Colon (tissue), 2 donors: ENCODE measurements at regions not wholly inside any gene's neighbourhood (a gene's known extent, or its start where the extent isn't known, plus 50 kb on each side); places are given as distances from the start of the nearest gene placed in this dataset.

Experiments
- FAIRE-seq: peaks from 2 replicates; lab custom pipeline; 2012; peaks lifted over from hg19 to GRCh38; lab: Jason Lieb, UNC
- donor health status: control.
- donor health status: control.

GRCh38 chr18:72181241-72181764, 362.8 kb downstream of the CBLN2 start:
- FAIRE-seq: no peak

- FAIRE-seq: no peak
Measured at GRCh38 chr18:72180689-72181088, 363.5 kb downstream of the CBLN2 start.

- no peak for FAIRE-seq
Measured at GRCh38 chr18:72174972-72175649, 369.0 kb downstream of the CBLN2 start.

- no peak for FAIRE-seq
Measured at GRCh38 chr18:72171596-72171995, 372.5 kb downstream of the CBLN2 start.

- FAIRE-seq: no peak
Measured at GRCh38 chr18:72161691-72162090, 382.5 kb downstream of the CBLN2 start.

GRCh38 chr18:72160510-72161445, 383.4 kb downstream of the CBLN2 start:
- FAIRE-seq: no peak

GRCh38 chr18:72155327-72155726, 388.8 kb downstream of the CBLN2 start:
- no peak for FAIRE-seq

- FAIRE-seq: no peak
Measured at GRCh38 chr18:72154926-72155325, 389.2 kb downstream of the CBLN2 start.

- no peak for FAIRE-seq
Measured at GRCh38 chr18:72152935-72153334, 391.2 kb downstream of the CBLN2 start.

GRCh38 chr18:72147830-72148229, 396.3 kb downstream of the CBLN2 start:
- no peak for FAIRE-seq

GRCh38 chr18:72140007-72140406, 404.1 kb downstream of the CBLN2 start:
- no peak for FAIRE-seq

- no peak for FAIRE-seq
Measured at GRCh38 chr18:72128649-72129048, 415.5 kb downstream of the CBLN2 start.

- no peak for FAIRE-seq
Measured at GRCh38 chr18:72122103-72122502, 422.0 kb downstream of the CBLN2 start.

GRCh38 chr18:72119082-72119481, 425.1 kb downstream of the CBLN2 start:
- no peak for FAIRE-seq

GRCh38 chr18:72114801-72115594, 429.1 kb downstream of the CBLN2 start:
- FAIRE-seq: no peak

GRCh38 chr18:72107647-72108383, 436.3 kb downstream of the CBLN2 start:
- no peak for FAIRE-seq

GRCh38 chr18:72104851-72105250, 439.3 kb downstream of the CBLN2 start:
- no peak for FAIRE-seq

GRCh38 chr18:72102412-72102811, 441.7 kb downstream of the CBLN2 start:
- no peak for FAIRE-seq

GRCh38 chr18:72100465-72101004, 443.6 kb downstream of the CBLN2 start:
- no peak for FAIRE-seq

- FAIRE-seq: no peak
Measured at GRCh38 chr18:72091369-72091768, 452.8 kb downstream of the CBLN2 start.

- FAIRE-seq: no peak
Measured at GRCh38 chr18:72089432-72089831, 454.7 kb downstream of the CBLN2 start.
